ENCODE measurements at regions not wholly inside any gene's neighbourhood (a gene's known extent, or its start where the extent isn't known, plus 50 kb on each side); places are given as distances from the start of the nearest gene placed in this dataset.

GRCh38 chr2:217074576-217075255 lies 214.9 kb upstream of the TNP1 start:
- no peak for DNase-seq

- no peak for DNase-seq
Observed at GRCh38 chr2:217071416-217071815, 211.6 kb upstream of the TNP1 start.

GRCh38 chr2:217070611-217071010 lies 210.7 kb upstream of the TNP1 start:
- no peak for DNase-seq

GRCh38 chr2:217070043-217070430 lies 210.2 kb upstream of the TNP1 start:
- DNase-seq = no peak

GRCh38 chr2:217069263-217070042 lies 209.6 kb upstream of the TNP1 start:
- no peak for DNase-seq

GRCh38 chr2:217068677-217069250 lies 208.9 kb upstream of the TNP1 start:
- no peak for DNase-seq

- DNase-seq = no peak
Observed at GRCh38 chr2:217067787-217068186, 207.9 kb upstream of the TNP1 start.

GRCh38 chr2:217066510-217067270 lies 206.8 kb upstream of the TNP1 start:
- no peak for DNase-seq

- no peak for DNase-seq
Observed at GRCh38 chr2:217065695-217066405, 206.0 kb upstream of the TNP1 start.

GRCh38 chr2:217065012-217065290 lies 205.1 kb upstream of the TNP1 start:
- DNase-seq = no peak

- DNase-seq = no peak
Observed at GRCh38 chr2:217064234-217065011, 204.6 kb upstream of the TNP1 start.

GRCh38 chr2:217063238-217063755 lies 203.4 kb upstream of the TNP1 start:
- DNase-seq = no peak

GRCh38 chr2:217062768-217063167 lies 202.9 kb upstream of the TNP1 start:
- no peak for DNase-seq

GRCh38 chr2:217061916-217062505 lies 202.1 kb upstream of the TNP1 start:
- no peak for DNase-seq

- no peak for DNase-seq
Observed at GRCh38 chr2:217060951-217061547, 201.2 kb upstream of the TNP1 start.

- no peak for DNase-seq
Observed at GRCh38 chr2:217060516-217060915, 200.7 kb upstream of the TNP1 start.

- DNase-seq = no peak
Observed at GRCh38 chr2:217058791-217059755, 199.2 kb upstream of the TNP1 start.

- DNase-seq = no peak
Observed at GRCh38 chr2:217057773-217058172, 197.9 kb upstream of the TNP1 start.

GRCh38 chr2:217055624-217056023 lies 195.8 kb upstream of the TNP1 start:
- DNase-seq = no peak

GRCh38 chr2:217054791-217055190 lies 194.9 kb upstream of the TNP1 start:
- DNase-seq = no peak

All from left hindlimb (tissue), 1 donor.